H4 (cell line): ENCODE measurements at regions not wholly inside any gene's neighbourhood (a gene's known extent, or its start where the extent isn't known, plus 50 kb on each side); places are given as distances from the start of the nearest gene placed in this dataset.
A peak's percentile ranks its signal among the peaks of the same experiment; 100 is the strongest.

Experiments used
- DNase-seq: peaks from one replicate; pipeline ENCODE4 v3.0.0-alpha.2; 2015; ENCODE audit warnings: low spot score

- no peak for DNase-seq
Observed at GRCh38 chr2:12315224-12315623, 401.5 kb upstream of the TRIB2 start.

- DNase-seq = no peak
Observed at GRCh38 chr2:12316476-12316875, 400.3 kb upstream of the TRIB2 start.

DNA sequence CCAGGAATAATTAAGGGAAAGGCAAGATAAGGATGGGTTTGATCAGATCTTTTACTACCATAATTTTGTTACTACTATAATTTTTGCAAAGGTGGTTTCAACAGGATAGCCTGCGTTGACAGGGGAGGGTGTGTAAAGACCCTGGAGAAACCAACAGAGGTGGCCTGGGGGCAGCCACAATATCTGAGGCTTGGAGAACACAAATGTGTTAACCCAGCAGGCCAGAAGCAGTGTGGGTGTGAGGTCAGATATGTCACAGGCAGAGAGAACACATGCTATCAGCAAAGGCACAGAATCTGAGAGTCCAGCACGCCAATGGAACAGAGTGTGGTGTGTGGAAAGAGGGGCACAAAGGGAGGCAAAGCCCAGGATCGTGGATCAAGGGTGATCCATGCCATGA is 399.4 kb upstream of the TRIB2 start:
- no peak for DNase-seq

GRCh38 chr2:12317814-12318426 is 398.8 kb upstream of the TRIB2 start:
- peak; percentile 83 for DNase-seq

DNA sequence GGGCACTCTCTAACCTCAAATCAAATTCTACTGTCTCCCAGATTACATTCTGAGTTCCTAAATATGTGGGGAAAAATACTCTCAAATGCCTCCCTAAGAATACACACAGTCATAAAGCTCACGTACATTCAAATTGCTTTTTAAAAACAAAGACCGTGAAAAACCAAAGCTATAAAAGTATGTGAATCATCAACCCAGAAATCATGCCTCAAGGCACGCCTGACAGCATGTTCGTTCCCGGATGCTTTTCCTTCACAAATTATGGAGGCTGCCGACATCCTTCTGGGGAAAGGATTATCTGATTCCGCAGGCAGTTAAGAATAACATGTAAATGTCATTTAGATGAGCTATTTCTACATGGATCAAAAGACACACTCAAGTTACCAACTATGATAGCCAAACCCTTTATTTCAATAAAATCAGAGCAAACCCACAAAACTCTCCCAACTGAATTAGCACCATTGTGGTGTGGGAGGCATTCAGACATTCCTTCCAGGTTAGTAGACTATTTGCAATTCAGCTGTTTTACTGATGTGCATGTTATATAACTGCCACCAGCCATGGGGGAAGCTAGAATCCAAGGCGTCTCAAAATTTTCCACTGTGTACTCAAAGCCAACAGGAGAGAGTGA is 398.2 kb upstream of the TRIB2 start:
- DNase-seq = peak; percentile 93

DNA sequence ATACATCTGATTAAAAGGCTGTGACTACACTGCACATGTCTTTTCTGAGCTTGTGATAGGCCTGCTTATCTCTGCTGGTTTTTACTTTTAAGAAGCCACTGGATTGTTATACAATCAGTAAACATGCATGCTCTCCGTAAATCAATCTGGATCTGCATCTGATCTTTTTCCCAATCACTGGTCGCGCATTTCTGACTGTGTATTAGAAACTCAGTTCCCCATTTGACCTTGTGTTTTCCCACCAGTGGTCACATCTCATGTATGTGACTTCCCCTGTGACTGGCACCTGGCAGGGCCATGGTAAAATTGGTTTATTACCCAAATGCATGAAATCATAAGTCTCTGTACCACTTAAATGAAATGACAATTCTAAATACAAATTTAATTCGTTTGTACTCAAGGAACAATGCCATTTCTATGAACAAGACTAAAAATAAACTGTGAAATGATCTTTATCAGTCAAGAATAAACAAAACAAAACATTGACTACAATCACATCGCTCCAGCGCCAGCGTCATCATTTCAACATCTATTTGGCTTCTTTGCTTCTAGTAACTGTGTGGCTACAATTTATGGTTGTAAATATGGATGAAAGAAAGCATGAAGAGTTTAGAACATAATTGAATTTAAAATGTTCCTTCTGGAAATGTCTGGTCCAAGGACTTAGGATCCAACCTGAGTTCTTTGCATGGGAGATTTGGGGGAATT is 396.6 kb upstream of the TRIB2 start:
- peak; percentile 15 for DNase-seq

DNA sequence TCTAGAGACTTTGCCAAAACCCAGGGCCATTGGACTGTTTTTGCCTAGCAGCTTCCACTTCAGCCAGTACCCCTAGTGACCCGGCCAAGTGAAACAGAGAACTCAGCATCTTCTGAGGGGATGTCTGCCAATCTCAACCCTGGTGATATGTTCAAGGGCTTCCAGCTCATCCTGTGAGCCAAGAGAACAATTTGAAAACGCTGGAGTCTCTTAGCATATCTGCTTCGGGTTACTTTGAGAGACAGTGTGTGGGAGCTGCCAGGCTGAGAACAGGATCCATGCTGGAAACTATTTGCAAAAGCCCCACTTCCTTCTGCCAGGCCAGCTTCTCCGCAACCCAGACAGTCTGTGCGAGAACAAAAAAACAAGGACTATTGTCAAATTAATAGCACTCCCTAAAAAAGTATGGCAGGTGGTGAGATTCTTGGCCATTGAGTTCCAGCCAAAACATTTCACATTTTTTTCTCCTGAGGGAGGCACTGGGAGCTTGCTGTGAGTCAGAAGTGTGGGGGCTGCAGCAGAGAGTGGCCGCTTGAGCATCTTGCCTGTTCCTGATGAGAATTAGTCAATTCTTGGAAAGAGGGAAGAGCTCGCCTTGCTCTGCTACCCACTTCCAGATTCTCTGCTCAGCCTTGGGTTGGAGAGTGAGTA is 395.6 kb upstream of the TRIB2 start:
- DNase-seq = peak; percentile 71

GRCh38 chr2:12321886-12322285 is 394.9 kb upstream of the TRIB2 start:
- no peak for DNase-seq

DNA sequence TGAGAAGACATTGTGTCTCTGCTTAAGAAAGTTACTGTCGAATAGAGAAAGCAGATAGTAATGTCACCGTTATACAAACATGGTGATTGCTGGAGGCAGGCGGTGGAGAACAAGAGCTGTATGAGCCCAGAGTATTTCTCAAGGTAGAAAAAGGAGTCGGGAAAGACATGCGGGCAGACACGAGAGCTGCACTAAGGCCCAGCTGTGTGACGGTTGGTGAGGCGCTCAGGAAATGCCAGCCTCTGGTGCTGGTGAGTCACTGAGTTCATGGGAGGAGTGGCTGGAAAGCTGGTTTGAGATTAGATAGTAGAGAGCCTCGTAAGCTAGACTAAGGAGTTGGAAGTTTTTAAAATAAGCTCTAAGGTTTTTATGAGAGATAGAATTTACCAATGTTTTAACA is 390.9 kb upstream of the TRIB2 start:
- peak; percentile 76 for DNase-seq

- no peak for DNase-seq
Observed at GRCh38 chr2:12326449-12327190, 390.1 kb upstream of the TRIB2 start.

GRCh38 chr2:12330916-12331315 is 385.8 kb upstream of the TRIB2 start:
- no peak for DNase-seq

GRCh38 chr2:12331698-12332097 is 385.0 kb upstream of the TRIB2 start:
- no peak for DNase-seq

DNA sequence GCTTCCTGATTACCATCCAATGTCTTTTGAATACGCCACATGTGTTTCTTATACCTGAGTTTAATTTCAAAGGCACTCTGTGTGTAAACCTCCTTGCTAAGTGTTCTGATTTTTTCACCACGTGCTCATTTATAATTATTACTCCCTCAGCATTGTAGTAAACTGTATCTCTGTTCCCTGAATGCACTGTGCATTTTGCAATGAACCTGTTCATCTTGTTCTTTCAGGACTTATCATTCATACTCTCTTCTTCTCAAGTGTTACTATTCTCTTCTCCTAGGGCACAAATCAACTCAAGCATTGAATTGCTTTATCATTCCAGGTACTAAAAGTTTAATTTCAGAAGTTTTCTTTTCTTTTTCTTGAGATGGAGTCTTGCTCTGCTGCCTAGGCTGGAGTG is 383.4 kb upstream of the TRIB2 start:
- DNase-seq = no peak

DNA sequence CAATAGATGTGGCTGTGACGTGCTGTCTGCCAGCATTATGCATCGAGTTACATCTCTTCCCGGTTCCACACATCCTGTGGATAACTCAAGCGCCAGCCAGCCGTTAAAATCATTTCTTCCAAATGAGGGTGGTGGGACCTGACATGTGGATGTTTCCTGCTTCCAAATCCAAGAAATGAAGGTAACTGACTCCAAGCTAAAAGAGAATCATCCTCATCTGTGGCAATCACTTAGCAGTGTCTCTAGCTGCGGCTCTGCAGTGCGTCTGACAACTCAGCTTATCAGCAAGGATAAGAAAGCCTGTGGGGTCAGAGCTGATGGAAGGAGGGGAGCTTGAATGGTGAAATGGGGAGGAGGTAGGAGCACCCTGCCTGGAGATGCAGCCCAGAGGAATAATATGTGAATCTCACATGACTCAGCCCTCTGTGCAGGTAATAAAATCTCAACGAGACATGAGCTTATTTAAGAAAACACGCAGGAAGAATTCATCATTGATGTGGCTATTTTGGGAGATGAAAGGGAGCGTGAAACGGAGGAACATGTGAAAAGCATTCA is 382.2 kb upstream of the TRIB2 start:
- DNase-seq = no peak

DNA sequence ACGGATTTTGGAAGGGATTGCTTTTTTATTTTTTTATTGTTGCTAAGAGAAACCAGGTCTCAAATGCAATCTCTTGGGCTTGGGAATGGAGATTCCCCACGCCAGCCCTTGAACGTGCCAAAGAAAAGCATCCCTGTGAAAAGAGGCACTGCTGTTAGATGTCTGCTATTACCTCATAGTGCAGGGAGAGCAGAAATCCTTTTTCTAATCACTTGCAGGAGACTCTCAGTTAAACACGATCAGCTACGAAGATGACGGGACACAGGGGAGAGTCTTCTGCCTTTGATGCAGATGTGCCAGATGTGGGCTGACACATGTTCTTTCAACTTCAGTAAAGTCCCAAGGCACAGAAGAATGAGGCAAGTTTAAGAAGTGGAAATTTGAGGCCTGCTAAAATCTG is 381.6 kb upstream of the TRIB2 start:
- no peak for DNase-seq

GRCh38 chr2:12335995-12336394 is 380.7 kb upstream of the TRIB2 start:
- no peak for DNase-seq

- DNase-seq = no peak
Observed at GRCh38 chr2:12338946-12339697, 377.6 kb upstream of the TRIB2 start.

GRCh38 chr2:12340164-12340563 is 376.6 kb upstream of the TRIB2 start:
- no peak for DNase-seq

GRCh38 chr2:12341215-12341614 is 375.5 kb upstream of the TRIB2 start:
- DNase-seq = no peak

- DNase-seq = no peak
Observed at GRCh38 chr2:12341920-12342319, 374.8 kb upstream of the TRIB2 start.

GRCh38 chr2:12343141-12343540 is 373.6 kb upstream of the TRIB2 start:
- no peak for DNase-seq
